ENCODE measurements at regions not wholly inside any gene's neighbourhood (a gene's known extent, or its start where the extent isn't known, plus 50 kb on each side); places are given as distances from the start of the nearest gene placed in this dataset.
A peak's percentile ranks its signal among the peaks of the same experiment; 100 is the strongest.

GRCh38 chr1:29475326-29475725 lies 239.0 kb downstream of the PTPRU start:
- DNase-seq = no peak

DNA sequence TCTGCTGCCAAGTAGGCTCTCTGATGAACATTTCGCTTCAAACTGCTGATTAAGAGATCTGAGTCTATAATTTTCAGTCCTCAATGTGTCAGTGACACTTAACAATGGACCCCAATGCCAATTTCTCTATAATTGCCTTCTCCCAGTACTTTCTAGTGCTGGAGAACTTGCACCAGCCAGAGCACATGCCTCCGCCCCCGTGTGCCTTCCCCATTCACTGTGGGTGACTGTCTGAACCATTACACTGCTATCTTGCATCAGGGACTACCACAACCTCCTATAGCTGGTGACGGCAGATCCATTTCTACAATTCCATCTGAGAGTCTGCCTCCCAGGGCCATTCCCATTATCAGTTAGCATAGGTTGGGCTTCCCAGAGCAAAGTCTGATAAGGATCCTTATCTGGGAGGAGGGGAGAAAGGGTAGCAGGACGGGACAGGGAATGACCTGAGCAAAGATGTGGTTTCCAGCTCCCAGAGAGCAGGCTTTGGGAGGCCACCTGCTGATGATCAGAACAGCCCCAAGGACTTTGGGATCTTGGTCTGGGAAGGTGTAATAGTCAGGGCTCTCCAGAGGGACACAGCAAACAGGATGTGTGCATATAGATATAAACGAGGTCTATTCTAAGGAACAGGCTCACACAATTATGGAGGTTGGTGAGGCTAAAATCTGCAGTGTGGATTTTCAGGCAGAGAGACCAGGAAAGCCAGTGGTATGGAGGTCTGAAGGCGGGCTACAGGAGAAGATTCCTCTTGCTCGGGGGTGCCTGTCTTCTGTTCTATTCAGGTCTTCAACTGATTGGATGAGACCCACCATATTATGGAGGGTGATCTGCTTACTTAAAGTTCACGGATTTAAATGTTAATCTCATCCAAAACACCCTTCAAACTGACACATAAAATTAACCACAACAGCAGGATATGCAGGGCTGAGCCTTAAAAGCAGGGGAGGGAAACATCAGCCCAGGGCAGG lies 238.2 kb downstream of the PTPRU start:
- peak in 1 of 3 donors; percentile 25 for DNase-seq

DNA sequence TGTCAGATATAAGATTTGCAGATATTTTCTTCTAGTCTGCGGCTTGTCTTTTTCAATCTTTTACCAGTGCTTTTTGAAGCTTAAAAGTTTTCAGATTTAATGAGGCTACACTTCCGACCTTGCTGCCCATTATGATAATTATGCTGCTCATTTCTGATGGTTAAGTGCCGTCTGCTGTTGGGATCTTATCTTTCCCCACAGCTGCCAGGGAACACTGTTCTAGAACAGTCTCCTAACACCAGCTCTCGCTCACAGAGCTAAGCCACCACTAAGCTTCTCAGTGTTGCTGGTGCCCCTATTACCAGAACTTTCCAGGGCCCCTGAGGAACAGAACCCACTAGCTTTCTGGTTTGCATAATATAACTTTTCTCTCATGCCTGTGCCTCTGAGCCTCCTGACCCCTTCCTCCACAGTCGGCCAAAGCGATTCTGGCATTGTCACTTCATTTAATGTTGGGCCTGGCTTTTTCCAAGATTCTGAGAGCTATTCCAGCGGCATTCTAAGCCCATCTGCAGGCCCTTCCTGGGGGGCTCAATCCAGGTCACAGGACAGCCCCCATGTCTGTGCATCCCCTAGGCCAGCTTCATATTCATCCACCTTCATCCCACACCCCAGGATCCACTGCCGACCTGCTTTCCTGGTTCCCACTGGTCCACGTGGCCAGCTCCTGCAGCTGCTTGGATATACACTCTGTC lies 237.0 kb downstream of the PTPRU start:
- no peak for DNase-seq

DNA sequence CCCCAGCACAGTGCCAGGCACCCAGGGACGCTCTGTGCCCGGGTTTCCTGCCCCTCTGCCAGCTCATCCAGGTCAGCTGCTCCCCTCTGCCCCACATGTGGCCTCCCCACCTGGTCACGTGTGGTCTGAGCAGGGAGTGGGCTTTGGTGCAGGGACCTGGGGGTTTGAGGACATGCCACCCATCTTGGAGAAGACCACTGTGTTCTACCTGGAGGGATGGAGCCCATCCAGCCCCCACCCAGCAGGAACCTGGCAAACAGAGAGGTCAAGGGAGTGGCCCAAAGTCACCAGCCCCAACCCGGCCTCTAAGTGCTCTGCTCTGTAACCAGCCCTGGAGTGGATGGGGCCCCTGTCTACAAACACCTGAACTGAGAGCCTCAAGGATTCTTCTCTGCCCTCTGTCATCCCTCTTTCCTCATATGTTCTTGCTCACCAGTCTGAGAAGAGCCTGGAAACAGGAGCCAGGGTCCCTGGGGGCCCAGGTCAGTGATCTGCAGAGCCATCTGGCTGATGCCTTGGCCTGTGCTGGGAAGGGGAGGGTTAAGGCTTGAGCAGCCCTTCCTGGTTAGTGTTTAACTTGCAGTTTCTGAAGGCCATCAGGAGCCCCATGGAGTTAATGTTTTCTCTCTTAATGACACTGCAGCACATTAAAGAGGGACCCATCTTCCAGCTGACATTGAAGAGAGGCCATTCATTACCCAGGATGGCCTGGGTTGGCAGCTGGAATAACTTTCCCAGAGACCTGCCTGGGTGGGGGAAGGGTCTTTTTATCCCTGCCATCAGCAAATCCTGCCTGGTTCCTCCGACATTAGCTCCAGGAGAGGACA lies 235.4 kb downstream of the PTPRU start:
- no peak for DNase-seq

DNA sequence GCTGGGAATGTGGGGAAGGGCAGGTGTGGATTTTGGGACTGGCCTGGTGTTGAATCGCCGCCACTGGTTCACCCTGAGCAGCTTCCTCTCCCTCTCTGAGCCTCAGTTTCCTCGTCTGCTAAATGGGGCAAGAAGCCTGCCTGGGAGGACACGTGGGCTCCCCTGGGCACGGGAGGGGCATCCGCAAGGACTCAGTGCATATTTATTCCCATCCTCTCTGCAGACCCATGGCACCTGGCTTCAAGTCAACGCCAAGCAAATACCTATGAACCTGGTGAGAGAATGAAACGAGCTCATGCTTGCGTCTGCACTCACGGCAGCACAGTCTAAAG lies 234.4 kb downstream of the PTPRU start:
- DNase-seq = no peak

GRCh38 chr1:29470087-29470787 lies 233.9 kb downstream of the PTPRU start:
- DNase-seq = no peak

DNA sequence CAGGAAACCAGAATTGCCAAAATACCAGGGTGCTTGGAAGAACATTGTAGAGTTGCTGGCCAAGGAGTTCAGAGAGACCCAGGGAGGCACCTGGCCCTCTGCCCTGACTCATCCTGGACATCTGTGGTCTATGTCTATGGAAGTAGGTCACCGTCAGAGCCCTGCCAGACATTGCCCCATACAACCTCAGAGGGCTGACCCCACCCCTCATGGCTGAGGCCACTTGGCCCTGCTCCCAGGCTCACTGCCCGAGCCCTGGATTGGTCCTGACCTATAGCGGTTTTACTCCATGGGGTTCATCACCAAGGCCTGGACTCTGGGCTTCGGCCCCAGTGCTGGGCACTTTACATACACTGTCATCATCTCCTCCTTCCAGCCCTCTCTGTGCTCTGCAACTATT lies 233.1 kb downstream of the PTPRU start:
- no peak for DNase-seq

DNA sequence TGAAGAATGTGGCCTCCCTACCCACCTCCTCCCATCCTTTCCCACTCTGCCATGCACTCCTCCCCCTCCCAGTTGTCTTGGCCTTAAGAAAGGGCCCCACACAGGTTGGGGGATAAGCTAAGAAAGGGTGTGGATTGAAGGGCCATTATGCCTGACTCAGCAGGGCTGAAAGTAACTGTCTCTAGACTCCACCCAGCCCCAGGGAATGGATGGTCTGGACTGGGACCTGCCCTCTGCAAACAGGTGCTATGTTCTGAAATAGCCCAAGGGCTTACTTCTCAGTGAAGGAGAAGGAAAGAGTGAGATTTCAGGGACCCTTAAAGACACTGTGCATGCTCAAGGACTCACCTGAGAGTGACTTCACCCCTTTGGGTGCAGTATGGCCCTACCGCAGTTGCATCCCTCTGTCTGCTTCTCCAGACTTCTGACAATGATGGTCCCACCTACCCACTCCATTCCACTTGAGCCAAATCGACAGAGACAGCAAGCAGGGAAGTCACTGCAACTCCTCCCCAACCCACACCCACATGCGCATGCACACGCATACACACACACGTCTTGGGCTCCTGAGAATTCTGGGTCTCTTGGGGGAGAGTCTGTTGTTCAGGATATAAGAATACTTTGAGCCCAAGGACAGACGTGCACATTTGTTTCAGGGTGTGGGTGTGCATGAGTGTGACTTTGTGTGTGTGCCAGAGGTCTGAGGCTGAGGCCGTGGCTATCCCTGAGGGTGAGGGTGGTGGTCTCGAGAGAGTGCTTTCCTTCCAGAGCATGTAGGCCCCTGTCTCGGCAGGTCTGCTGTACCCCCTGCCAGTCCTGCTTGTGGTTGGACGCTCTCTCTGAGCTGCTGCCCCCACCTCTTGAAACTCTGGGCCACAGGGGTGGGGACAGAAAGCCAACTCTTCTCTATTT lies 231.9 kb downstream of the PTPRU start:
- no peak for DNase-seq

GRCh38 chr1:29466258-29466657 lies 229.9 kb downstream of the PTPRU start:
- no peak for DNase-seq

DNA sequence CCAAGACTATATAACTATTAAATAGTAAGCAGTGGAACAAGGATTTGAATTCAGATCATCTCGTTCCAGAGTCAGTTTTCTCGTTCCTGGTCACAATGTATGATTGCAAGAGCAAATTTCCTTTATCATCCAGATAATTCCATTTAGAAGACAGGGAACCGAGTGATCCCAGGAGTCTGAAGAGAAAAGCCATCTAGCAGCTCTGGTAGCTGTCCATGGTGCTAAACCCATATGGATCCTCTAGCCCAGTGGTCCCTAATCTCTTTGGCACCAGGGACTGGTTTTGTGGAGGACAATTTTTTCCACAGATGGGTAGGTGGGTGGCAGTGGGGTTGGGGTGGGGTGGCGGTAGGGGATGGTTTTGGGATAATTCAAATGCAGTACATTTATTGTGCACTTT lies 229.4 kb downstream of the PTPRU start:
- peak in 2 of 3 donors; percentile 11 to 25 for DNase-seq

- no peak for DNase-seq
Observed at GRCh38 chr1:29462096-29462495, 225.8 kb downstream of the PTPRU start.

DNA sequence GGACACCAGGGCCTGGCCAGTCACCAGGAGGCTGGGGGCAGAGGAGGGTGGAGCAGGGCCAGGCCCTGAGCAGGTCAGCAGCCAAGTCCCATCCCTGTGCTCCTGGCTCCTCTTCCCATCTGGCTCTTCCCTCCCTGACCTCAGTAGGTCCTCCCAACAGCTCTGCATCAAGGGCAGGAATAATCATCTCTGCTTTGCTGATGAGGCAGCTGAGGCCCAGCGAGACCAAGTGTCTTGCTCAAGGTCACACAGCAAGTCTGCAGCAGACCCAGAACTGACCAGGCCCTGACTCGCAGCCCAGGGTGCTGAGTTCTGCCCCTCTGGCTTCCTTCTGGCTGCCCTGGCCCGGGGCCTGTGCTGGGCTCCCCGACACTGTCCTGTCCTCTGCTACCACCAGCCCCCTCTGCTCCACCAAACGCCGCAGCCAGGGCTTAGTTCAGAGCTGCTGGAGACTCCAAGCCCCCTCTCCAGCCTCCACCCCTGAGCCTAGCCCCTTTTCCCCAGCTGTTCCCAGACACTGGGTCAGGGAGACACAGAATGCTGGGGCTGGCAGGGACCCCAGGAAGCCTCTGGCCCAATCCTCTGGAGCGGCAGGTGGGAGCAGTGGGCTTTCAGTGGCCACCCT lies 224.9 kb downstream of the PTPRU start:
- no peak for DNase-seq

DNA sequence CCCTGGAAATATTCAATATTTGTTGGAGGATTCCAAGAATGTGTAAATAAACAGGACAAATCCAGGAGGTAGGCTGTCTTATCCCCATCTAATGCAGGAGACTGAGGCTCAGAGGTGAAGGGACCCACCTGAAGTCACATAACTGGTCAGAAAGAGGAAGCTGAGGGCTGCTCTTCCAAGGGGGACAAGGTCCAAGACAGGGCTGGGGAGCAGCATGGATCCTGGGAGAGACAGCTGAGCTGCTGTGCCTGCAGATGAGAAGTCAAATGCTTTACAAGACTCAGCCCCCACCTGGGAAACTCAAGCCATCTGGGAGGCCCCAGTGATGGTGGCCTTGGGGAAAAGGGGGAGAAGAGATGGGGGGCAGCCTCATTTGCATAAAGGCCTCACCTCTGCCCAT lies 224.4 kb downstream of the PTPRU start:
- DNase-seq = no peak

GRCh38 chr1:29460041-29460610 lies 223.8 kb downstream of the PTPRU start:
- DNase-seq = peak; percentile 7 to 21 (median 18)

DNA sequence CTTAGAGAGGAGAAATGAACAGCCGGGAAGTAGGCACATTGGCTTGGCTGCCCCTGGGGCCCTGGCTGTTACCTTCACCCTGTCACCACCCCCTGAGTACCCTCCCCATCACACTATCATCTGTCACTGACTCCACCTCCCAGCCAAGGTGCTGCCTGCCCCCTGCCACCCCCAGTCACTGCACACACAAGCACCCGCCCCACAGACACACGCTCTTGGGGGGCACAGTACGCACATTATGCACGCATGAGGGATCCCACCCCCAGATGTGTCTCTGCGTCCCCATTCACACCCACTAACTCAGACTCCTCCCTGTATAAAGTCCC lies 223.3 kb downstream of the PTPRU start:
- DNase-seq = no peak

DNA sequence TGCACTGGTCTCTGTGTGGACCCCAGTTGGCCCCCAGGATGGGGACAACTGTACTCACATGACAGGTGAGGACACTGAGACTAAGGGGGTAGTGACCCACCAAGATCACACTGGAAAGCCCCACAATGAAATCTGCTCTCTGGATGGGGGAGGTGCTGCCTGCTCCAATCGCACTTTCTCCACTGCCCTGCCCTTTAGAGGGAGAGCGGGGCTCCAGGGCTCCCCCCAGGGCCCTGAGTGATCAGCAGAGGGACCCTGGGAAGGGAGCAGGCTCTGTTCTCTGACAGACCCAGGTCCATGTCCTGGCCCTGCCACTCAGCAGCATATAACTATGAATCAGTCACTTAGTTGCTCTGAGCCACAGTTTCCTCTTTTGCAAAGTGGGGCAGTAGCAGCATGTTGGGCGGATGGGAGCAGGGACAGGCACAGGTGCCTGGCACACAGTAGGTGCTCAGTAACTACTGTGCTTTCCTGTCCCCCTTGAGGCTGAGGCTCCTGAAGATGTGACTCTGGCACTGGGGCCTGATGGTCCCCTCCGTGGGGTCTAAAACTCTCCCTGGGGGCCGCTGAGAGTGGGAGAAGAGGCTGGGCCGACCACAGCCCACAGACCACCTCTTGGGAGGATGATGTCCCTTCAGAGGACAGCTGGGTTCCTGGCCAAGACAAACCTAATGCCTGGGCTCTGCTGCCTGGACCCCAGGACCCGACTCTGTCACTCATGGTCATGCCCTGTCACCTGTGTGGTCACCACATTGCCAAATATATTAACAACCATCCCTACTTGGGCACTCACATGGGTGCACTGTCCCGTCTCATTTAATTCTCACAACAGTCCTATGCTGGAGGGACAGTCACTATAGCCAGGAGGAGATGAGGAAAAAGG lies 222.7 kb downstream of the PTPRU start:
- no peak for DNase-seq

- no peak for DNase-seq
Observed at GRCh38 chr1:29457496-29458368, 221.4 kb downstream of the PTPRU start.

DNA sequence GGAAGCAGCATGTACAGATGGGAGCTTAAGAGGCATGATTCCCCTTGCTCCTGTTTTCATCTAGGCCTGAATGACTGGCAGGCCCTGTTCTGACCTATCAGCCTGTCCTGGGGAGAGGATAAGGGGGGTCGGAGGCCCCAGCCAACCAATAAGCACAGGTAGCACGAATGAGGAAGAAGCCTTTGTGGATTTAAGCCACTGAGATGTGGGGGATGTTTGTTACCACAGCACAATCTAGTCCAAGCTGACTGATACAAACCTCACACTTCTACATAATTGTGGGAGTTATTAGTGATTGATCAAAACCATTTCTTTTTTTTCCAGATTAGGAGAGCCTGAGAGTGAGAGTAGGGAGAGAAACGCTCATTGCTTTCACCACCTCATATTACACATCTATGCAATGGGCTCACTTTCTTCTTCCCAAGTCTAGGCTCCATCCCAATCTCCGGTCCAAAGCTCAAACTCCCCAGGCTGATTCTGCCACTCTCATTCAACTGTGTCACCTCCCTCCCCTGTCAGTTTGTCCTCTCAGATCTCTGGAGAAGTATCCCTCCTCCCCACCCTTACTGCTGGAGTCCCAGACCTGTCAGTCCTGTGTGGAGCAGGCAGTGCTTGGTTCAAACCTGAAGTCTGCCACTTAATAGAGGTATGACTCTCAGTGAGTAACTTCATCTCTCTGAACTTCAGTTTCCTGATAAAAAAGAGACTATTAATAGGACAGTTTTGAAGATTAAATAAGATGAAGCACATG lies 220.5 kb downstream of the PTPRU start:
- no peak for DNase-seq
